ENCODE measurements at regions not wholly inside any gene's neighbourhood (a gene's known extent, or its start where the extent isn't known, plus 50 kb on each side); places are given as distances from the start of the nearest gene placed in this dataset.
A peak's percentile ranks its signal among the peaks of the same experiment; 100 is the strongest.

- no peak overlapping the region for H3K4me3 ChIP-seq (replicated peaks; ENCODE audit: low read depth, low read length)
- no peak for TF ChIP-seq CTCF (IDR thresholded peaks at IDR 0.05; ENCODE audit: low read length, missing control alignments)
- DNase-seq (ENCODE audit: low read depth) = no peak
These were observed 61.1 kb upstream of the CDKN3 start for GRCh38 chr14:54335569-54336155.

- DNase-seq (ENCODE audit: low read depth) = no peak
- no peak for TF ChIP-seq CTCF (IDR thresholded peaks at IDR 0.05; ENCODE audit: low read length, missing control alignments)
- no peak overlapping the region for H3K4me3 ChIP-seq (replicated peaks; ENCODE audit: low read depth, low read length)
These were observed 59.5 kb upstream of the CDKN3 start for GRCh38 chr14:54337314-54337713.

GRCh38 chr14:54338696-54339317, 58.0 kb upstream of the CDKN3 start:
- DNase-seq (ENCODE audit: low read depth) = peak; percentile 77
- TF ChIP-seq CTCF (IDR thresholded peaks at IDR 0.05; ENCODE audit: low read length, missing control alignments) = peak; percentile 68
- no peak overlapping the region for H3K4me3 ChIP-seq (replicated peaks; ENCODE audit: low read depth, low read length)

GRCh38 chr14:54339771-54340170, 57.0 kb upstream of the CDKN3 start:
- DNase-seq (ENCODE audit: low read depth) = no peak
- H3K4me3 ChIP-seq (replicated peaks; ENCODE audit: low read depth, low read length) = no peak overlapping the region
- TF ChIP-seq CTCF (IDR thresholded peaks at IDR 0.05; ENCODE audit: low read length, missing control alignments) = no peak

GRCh38 chr14:54342806-54343205, 54.0 kb upstream of the CDKN3 start:
- no peak for TF ChIP-seq CTCF (IDR thresholded peaks at IDR 0.05; ENCODE audit: low read length, missing control alignments)
- no peak overlapping the region for H3K4me3 ChIP-seq (replicated peaks; ENCODE audit: low read depth, low read length)
- DNase-seq (ENCODE audit: low read depth) = no peak

GRCh38 chr14:54343272-54344121, 53.3 kb upstream of the CDKN3 start:
- DNase-seq (ENCODE audit: low read depth) = no peak
- TF ChIP-seq CTCF (IDR thresholded peaks at IDR 0.05; ENCODE audit: low read length, missing control alignments) = no peak

More at GRCh38 chr14:54343272-54344121, 53.3 kb upstream of the CDKN3 start:
- H3K4me3 ChIP-seq (replicated peaks; ENCODE audit: low read depth, low read length) = no peak overlapping the region
